SH-SY5Y (cell line): ENCODE measurements at regions not wholly inside any gene's neighbourhood (a gene's known extent, or its start where the extent isn't known, plus 50 kb on each side); places are given as distances from the start of the nearest gene placed in this dataset.

Experiments
- GATA2 ChIP-seq: IDR thresholded peaks from 2 replicates; pipeline ENCODE4 v1.6.1; 2011; ENCODE audit warnings: mild to moderate bottlenecking, low read depth, low read length
- GATA3 ChIP-seq: IDR thresholded peaks from 2 replicates; pipeline ENCODE4 v1.6.1; 2011; ENCODE audit warnings: low read depth, mild to moderate bottlenecking, low read length, moderate library complexity

DNA sequence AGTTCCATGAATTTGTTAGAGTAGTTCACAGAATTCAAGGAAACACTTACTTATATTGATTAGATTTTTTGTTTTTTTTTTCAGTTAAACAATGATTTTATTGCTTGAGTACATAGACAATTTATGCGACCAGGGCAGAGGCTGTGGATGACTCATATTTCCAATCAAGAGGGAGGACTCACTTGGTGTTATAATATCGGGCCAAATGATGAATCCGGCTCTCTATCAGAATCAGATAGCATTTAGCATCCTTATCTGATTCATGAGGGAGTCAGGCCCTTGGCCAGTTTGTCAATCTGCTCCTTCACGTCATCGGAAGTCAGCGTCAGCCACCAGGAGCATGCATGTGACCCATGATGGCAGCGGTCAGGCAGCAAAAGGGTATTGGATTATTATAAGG is 82.3 kb upstream of the HUWE1 start:
- TF ChIP-seq GATA3 (no peak), GATA2 (no peak)
